GM12865 (cell line): ENCODE measurements at regions not wholly inside any gene's neighbourhood (a gene's known extent, or its start where the extent isn't known, plus 50 kb on each side); places are given as distances from the start of the nearest gene placed in this dataset.
"Not testable (repeated sequence)": the region's sequence is repeated elsewhere in the genome, so short reads cannot be mapped to it uniquely, and the experiment has no call there.

Experiments used
- DNase-seq: peaks from one replicate; pipeline ENCODE4 v3.0.0; 2010; ENCODE audit warnings: low read depth
- H3K4me3 ChIP-seq: 2 replicates; pipeline ENCODE4 v1.5.1; 2011; ENCODE audit warnings: mild to moderate bottlenecking, low read depth, low read length, control low read depth
- CTCF ChIP-seq: IDR thresholded peaks from 2 replicates; pipeline ENCODE4 v1.5.1; 2011; ENCODE audit warnings: low read length, control low read depth, low read depth, inconsistent platforms; ENCODE audit not compliant: insufficient read depth; ENCODE audit errors: missing control alignments

DNA sequence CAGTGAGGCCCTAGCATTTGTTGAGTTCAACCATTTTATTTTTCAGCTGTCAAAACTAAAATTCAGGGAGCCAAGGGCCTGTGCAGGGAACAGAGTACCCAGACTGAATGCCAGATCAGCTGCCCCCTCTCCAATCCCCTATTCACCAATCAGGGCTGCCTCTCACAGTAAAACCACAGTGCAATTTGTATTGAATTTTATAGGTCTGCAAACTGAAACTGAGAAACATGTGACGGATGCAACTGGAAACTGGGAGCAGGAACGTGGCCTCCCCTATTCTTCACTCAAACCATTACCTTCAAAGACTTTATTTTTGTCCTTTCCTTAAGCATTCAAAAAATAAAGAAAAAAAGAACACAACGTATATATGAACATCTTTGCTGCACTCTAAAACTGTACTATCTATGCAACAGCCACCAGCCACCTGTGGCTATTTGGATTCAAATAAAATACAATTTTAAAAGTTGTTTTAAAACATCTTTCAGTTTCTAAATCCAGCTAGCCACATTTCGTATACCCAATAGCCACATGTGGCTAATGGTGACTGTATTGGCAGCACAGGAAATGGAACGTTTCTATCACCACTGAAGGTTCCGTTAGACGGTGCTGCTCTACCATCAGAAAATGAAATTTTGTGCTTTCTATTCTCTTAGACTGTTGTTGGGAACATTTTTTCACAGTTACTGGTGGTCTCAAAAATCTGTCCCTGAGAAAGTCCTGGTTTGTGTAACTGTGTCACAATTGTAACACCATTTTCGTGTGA lies 371.3 kb upstream of the FAR2 start:
- H3K4me3 ChIP-seq: no peak overlapping the region
- TF ChIP-seq CTCF: no peak
- DNase-seq: no peak

- TF ChIP-seq CTCF: no peak
- DNase-seq: no peak
- no peak overlapping the region for H3K4me3 ChIP-seq
Observed at GRCh38 chr12:28780096-28780495, 369.0 kb upstream of the FAR2 start.

DNA sequence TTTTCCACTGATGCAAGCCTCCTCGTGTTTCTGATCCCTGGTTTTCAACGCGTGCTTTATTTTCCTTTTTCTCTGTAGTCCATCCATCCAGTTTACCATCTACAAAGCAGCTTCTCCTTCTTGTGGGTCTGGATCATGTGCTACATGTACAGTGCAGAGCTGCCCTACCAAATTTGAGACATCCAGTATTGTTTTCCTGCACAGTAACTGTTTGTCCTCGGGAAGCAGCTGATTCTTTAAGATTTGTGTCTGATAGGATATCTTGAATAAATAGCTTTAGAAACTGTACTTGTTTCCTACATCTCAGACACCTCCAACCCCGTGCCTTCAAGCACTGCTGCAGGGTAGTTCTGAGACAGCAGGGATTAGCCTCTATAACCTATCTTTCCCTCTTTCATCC lies 368.1 kb upstream of the FAR2 start:
- H3K4me3 ChIP-seq: no peak overlapping the region
- no peak for TF ChIP-seq CTCF
- DNase-seq: no peak

DNA sequence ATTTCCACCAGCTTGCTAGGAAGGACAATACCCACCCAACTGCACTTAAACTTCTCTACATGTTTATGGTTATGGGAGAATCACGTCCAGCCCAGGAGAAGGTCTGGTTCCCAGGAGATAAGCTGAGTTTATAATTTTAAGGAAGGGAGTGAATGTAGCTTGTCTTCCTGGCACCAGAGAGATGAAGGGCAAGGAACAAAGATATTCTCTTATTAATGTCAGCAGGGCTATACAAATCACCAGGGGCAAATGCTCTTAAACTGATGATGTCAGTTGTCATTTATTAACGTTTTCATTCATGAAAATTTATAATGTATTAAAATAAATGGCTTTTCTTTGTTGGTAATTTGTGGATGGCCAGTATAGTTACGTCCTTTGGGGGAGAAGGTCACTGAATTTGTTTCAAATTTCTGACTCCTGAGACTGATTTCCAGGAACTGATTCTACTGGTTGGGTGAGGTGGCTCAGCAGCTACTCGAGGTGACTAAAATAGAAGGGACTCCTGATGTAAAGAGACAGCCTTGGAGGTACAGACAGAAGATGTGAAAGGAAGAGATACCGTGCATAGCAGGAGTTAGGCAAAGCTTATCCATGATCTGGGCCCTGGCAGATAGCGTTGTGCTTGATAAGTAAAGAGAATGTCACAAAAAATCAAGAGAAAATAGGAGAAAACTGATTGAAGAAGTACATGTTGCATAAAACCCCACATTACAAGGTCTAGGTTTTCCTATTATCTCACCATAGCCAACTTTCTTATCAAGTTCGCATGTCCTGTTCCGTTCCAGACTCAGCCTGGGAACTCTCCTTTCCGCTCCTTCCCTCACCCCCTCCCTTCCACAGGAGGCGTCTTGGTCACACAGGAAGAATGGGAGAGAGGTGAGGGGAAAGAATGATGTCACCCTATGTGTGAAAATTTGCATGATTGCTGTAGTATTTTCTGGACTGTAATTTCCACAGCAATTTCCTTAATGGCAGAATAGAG lies 367.1 kb upstream of the FAR2 start:
- TF ChIP-seq CTCF: no peak
- DNase-seq: no peak
- H3K4me3 ChIP-seq: no peak overlapping the region

DNA sequence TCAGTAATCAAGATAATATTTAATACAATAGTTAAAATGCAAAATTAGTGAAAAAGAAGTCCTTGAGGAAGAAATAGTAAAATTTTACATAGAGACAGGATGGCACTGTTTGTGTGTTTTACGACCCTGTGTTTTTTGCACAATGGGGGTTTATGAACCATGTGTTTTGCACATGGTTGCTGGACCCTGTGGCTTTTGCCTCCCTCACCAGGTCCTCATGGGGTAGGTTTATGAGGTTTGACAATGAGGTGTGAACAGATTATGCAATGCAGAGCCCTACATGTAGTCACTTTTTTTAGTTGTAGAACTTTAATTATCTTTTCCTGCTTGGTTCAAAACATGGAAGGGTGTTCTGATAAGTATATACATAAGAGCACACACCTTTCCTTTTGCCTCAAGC lies 366.3 kb upstream of the FAR2 start:
- DNase-seq: no peak
- TF ChIP-seq CTCF: no peak
- no peak overlapping the region for H3K4me3 ChIP-seq

- H3K4me3 ChIP-seq: no peak overlapping the region
- TF ChIP-seq CTCF: no peak
- DNase-seq: no peak
Observed at GRCh38 chr12:28787151-28787550, 361.9 kb upstream of the FAR2 start.

DNA sequence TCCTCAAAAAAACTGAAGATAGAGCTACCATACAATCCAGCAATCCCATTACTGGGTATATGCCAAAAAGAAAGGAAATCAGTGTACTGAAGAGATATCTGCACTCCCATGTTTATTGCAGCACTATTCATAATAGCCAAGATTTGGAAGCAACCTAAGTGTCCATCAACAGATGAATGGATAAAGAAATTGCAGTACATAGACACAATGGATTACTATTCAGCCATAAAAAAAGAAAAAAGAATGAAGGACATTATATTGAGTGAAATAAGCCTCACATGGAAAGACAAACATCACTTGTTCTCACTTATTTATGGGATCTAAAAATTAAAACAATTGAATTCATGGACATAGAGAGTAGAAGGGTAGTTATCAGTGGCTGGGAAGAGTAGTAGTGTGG lies 360.8 kb upstream of the FAR2 start:
- not testable (repeated sequence) for DNase-seq, H3K4me3 ChIP-seq
